GM03348 (cell line): ENCODE measurements at regions not wholly inside any gene's neighbourhood (a gene's known extent, or its start where the extent isn't known, plus 50 kb on each side); places are given as distances from the start of the nearest gene placed in this dataset.
A peak's percentile ranks its signal among the peaks of the same experiment; 100 is the strongest.

Experiments used
- DNase-seq: peaks from one replicate; pipeline ENCODE4 v3.0.0; 2012; ENCODE audit warnings: low spot score

- peak; percentile 5 for DNase-seq
These were observed 155.6 kb downstream of the PCDH7 start for GRCh38 chr4:30875658-30876269.

- DNase-seq: peak; percentile 8
These were observed 159.9 kb downstream of the PCDH7 start for GRCh38 chr4:30879855-30880598.

DNA sequence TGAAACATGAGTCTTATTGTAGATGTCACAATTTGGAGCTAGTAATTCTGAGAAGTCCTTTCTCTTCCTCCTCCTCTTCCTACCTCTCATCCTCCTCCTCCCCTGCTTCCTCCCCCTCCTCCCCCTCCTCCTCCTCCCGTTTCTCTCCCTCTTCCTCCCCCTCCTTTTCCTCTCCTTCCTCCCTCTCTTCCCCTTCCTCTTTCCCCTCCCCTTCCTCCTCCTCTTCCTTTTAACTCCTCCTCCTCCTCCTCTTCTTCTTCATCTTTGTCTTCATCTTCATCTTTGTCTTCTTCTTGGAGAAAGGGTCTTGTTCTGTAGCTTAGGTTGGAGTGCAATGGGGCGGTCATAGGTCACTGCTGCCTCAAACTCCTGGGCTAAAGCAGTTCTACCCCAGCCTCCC lies 161.8 kb downstream of the PCDH7 start:
- no peak for DNase-seq

DNA sequence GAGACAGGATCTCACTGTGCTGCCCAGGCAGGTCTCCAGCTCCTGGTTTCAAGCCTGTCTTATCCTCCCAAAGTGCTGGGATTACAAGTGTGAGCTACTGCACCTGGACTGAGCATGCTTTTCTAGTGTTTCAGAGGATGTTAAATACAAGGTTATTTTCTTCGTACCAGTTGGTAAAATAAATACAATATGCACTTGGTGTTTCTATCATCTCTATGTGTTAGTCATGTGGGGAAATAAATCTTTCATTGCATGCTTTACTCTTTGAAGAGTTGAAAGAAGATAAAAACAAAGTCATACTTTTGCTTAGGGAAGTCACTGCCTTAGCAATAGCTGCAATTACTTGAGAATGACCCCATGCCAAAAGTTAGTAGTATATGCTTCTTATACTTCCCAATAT lies 162.3 kb downstream of the PCDH7 start:
- DNase-seq: no peak

GRCh38 chr4:30882995-30883675 lies 163.0 kb downstream of the PCDH7 start:
- no peak for DNase-seq

DNA sequence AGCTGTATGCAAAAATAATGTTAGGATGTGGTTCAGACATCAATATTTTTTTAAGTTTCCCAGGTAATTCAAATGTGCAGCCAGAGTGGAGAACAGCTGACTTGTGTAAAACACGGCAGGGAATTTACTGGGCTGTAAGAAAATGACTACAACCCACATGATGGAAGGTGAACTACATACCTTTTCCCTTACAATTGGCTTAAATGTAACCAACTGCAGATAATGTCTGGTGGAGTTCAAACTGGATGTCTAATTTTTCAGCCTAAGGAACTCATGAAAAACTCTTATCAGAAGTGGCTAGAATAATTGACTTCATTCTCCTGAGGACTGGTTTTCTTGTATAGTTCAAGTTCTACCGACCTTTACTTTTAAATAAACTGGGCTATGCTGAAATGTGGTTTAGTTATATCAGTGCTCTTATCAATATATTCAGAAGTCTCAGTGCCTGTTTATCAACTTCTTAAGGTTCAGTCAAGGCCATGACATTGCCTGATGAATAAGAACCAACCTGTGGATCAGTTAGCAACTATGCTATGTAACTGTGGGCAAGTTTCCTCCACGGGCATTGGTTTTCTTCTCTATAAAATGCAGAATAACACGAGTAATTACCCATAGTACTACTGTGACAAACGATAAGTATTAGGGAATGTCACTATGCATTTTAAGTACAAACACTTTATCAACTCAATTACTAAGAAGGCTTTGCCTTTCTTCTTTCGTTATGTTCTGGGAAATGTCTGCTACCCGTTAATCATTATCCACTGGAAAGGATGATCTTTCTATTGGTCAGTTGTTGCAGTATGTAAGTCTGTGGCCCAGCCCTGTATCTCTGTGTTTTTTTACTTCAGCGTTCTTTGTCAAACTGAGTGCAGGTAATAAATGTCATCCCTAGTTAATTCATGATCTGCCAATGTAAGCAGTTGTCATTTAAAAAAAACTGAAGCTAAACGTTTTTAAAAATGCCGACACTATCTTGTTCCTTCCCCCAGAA lies 181.6 kb downstream of the PCDH7 start:
- DNase-seq: no peak

DNA sequence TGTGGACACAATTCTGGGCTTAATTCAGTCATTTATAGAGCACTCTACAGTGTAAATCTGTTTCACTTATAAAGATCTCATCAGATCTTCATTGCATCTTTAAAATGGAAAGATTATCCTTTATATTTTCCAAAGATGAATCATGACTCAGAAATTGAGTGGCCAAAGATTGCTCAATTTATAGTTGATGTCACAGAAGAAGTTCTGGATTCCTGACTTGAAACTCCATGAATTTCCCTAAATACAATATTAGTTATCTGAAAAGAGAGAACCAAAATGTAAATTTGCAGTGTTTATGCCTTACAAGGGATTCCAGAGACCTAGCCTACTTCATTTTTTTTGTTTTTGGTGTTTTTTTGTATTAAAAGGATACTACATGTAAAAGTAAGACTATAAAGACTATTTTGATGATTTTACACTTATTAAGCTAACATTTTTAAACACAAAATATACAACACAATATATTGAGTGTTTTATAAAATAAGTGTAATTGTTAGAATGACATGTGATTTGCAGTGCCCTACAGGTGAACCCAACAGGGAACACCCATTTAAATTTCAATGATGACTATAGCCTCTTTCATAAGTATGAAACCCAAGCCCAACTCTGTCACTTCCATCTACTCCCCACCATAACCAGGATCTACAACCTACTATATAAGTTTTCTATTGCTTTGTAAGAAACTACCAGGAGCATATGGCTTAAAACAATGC lies 183.5 kb downstream of the PCDH7 start:
- peak; percentile 45 for DNase-seq

DNA sequence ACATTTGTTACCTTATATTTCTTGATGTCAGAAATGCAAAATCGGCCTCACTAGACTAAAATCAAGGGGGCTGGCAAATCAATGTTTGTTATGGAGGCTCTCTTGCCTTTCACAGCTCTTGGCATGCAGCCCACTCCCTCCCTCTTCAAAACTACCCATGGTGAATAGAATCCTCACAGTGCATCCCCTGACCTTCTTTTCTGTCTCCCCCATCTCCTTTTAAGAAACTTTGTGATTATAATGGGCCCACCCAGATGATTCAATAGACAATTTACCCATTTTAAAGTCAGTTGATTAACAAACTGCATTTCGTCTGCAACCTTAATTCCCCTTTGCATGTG lies 184.0 kb downstream of the PCDH7 start:
- no peak for DNase-seq

DNA sequence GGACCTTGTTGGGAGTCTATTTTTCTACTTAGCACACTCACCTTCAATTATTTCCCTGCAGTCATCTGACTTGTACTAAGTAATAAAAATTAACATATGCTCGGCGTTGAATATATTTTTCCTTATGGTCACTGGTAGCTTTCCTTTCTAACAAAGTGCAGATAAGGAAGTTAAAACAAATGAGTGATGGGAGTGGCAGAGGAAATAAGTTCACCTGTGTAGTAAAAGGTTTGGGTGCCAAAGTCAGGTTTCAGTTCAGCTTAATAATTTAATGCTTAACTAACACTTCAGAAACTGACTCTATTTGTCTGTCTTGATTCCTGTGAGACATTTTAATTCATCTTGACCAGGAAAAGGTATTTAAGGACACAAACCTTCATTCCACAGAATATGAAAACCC lies 184.4 kb downstream of the PCDH7 start:
- no peak for DNase-seq

DNA sequence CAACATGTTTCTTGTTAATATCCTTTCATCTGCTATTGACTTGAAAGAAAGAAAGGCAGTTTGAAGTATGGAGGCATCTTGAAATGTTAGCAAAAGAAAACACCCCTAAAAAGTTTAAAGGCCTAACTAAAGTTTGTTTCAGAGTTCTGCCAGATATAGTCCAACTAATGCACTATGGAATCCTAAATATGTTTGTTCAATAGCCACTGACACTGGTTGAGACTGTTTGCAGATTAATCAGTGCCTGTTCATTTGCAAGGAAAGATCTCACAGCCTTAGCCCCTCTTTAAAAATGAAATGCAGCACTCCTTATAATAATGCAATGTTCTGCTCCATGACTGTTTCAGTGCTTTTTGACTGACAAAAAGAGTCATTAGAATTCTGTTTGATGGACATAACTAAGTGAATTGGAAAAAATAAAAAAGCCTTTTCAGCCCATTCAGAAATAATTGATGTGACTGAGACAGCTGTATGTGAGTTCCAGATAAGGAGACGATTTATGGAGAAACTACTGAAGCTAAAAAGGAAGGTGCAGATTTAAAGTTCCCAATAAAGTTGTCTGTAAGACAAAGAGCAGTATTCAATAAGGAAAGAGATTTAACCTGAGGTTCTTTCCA lies 192.0 kb downstream of the PCDH7 start:
- DNase-seq: peak; percentile 33

GRCh38 chr4:30916337-30917274 lies 196.4 kb downstream of the PCDH7 start:
- no peak for DNase-seq

GRCh38 chr4:30917946-30918345 lies 197.8 kb downstream of the PCDH7 start:
- DNase-seq: no peak

- no peak for DNase-seq
These were observed 199.3 kb downstream of the PCDH7 start for GRCh38 chr4:30919458-30919857.

DNA sequence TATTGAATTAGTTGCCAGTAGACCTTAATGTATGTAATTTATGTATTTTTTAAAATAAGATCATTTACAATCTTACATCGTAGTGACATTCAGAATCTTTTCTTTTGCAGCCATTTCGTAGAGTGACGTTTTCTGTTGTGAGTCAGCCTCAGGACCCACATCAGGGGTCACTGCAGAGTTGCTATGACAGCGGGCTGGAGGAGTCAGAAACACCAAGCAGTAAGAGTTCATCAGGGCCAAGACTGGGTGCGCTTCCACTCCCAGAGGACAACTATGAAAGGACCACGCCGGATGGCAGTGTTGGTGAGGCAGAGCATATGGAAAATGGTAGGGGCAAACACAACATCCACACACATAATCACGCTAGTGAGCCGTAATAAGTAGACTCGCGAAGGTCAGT lies 199.9 kb downstream of the PCDH7 start:
- DNase-seq: no peak

DNA sequence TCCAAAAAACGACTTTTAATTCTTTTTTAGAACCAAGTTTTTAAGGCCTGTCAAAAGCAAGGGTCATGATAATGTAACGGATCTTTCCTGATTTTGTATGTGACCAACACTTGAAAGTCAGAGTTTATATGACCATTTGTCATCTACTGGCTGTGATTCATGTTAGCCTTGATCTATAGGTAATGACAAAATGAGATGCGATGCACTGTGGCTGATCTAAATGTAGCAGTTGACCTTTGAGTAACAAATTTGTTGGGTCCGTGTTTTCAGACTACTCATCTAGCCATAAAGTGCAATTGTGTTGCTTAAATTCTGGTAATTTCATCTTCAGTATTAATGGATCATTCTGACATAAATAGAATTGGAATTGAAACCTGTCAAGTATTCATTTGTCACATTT lies 202.5 kb downstream of the PCDH7 start:
- no peak for DNase-seq

GRCh38 chr4:30924495-30924894 lies 204.3 kb downstream of the PCDH7 start:
- DNase-seq: peak; percentile 4

- DNase-seq: no peak
These were observed 209.5 kb downstream of the PCDH7 start for GRCh38 chr4:30929649-30930048.

GRCh38 chr4:30930276-30930675 lies 210.1 kb downstream of the PCDH7 start:
- no peak for DNase-seq

DNA sequence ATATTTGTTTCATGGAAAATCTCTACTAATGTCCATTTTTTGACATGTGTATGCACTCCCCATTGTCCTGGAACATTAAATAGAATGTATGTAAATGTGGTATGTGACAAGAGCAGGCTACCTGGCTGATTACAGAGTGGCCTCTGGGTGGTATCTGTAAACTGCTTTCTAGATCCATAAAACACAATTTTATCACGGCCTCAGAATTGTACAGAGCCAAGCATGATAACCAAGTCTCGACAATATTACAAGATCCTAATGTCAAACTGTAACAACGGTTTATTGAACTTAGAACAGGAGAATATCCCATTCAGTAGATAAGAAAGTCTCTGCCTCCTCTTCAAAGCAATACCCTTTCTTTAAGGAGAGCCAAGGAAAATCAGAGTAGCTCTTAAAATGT lies 212.4 kb downstream of the PCDH7 start:
- DNase-seq: no peak

DNA sequence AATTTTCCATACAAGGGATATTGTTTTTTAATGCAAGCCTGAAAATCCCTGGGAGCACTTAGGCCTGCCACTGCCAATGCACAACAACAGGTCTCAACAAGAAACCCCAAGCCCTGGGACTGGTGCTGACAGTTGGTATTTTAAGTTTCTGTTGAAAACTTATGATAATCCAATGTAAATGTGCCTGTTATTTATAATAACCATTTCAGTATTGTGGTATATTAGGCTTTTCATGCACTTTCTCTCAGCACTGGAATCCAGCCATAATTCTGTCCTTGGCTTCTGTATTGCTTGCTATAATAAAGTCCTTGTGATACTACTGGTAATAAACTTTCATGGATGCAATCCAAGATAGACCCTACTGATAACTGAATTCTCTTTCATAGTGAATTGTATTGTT lies 218.9 kb downstream of the PCDH7 start:
- no peak for DNase-seq
